ENCODE measurements at regions not wholly inside any gene's neighbourhood (a gene's known extent, or its start where the extent isn't known, plus 50 kb on each side); places are given as distances from the start of the nearest gene placed in this dataset.

DNA sequence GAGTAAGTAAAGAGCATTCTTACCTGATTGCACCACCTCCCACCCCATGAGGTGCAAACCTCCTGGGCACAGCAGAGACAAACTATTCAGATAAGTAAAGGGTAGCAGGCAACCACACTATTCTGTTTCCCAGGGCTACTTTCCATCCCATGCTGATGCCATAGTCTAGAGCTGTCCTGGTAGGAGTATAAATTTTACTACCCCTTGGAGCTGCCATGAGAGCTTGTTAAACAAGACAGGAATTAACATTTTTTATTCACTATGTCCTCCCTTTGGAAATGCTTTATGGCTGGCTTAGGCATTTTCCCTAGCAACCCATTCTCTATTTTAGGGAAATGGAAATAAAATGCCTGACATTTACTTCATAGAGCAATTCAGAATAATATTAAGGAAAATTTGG, 324.6 kb upstream of the USP25 start:
- TF ChIP-seq, protein P1, sequence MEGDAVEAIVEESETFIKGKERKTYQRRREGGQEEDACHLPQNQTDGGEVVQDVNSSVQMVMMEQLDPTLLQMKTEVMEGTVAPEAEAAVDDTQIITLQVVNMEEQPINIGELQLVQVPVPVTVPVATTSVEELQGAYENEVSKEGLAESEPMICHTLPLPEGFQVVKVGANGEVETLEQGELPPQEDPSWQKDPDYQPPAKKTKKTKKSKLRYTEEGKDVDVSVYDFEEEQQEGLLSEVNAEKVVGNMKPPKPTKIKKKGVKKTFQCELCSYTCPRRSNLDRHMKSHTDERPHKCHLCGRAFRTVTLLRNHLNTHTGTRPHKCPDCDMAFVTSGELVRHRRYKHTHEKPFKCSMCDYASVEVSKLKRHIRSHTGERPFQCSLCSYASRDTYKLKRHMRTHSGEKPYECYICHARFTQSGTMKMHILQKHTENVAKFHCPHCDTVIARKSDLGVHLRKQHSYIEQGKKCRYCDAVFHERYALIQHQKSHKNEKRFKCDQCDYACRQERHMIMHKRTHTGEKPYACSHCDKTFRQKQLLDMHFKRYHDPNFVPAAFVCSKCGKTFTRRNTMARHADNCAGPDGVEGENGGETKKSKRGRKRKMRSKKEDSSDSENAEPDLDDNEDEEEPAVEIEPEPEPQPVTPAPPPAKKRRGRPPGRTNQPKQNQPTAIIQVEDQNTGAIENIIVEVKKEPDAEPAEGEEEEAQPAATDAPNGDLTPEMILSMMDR (IDR thresholded peaks at IDR 0.05) = no peak
- no peak for TF ChIP-seq POLR2A (IDR thresholded peaks at IDR 0.05)

All from heart left ventricle (tissue), 13 donors.